GM03348 (cell line): ENCODE measurements at regions not wholly inside any gene's neighbourhood (a gene's known extent, or its start where the extent isn't known, plus 50 kb on each side); places are given as distances from the start of the nearest gene placed in this dataset.
"Not testable (repeated sequence)": the region's sequence is repeated elsewhere in the genome, so short reads cannot be mapped to it uniquely, and the experiment has no call there.

Experiments used
- DNase-seq: peaks from one replicate; pipeline ENCODE4 v3.0.0; 2012; ENCODE audit warnings: low spot score

DNA sequence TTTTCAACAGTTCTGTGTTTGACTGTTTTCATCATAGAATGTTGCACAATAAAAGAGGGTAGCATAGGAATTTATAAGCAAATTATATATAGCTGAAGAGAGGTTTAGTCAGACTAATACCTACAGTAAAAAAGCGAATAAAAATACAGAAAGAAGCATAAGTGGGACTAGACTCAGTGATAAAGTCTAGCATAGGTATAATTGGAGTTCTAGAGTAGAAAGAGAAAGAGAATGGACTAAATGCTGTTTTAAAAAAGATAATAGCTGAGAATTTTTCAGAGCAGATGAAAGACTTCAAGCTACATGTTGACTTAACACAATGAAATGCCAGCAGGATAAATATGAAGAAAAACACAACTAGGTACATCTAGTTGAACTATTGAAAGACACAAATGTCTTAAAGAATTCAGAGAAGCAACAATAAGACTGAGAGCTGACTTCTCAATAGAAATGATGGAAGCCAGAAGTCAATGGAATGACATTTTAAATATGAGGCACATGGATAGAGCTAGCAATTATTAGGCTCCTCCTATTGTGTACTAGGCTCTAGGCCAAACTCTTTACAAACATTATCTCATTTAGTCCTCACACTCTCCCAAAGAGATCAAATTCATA lies 573.9 kb downstream of the ZNF608 start:
- no peak for DNase-seq

DNA sequence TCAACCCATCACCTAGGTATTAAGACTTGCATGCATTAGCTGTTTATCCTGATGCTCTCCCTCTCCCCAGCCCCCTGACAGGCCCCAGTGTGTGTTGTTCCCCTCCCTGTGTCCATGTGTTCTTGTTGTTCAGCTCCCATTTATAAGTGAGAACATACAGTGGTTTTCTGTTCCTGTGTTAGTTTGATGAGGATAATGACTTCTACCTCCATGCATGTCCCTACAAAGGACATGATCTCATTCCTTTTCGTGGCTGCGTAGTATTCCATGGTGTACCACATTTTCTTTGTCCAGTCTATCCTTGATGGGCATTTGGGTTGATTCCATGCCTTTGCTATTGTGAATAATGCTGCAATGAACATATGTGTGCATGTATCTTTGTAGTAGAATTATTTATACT lies 578.3 kb downstream of the ZNF608 start:
- DNase-seq: not testable (repeated sequence)

DNA sequence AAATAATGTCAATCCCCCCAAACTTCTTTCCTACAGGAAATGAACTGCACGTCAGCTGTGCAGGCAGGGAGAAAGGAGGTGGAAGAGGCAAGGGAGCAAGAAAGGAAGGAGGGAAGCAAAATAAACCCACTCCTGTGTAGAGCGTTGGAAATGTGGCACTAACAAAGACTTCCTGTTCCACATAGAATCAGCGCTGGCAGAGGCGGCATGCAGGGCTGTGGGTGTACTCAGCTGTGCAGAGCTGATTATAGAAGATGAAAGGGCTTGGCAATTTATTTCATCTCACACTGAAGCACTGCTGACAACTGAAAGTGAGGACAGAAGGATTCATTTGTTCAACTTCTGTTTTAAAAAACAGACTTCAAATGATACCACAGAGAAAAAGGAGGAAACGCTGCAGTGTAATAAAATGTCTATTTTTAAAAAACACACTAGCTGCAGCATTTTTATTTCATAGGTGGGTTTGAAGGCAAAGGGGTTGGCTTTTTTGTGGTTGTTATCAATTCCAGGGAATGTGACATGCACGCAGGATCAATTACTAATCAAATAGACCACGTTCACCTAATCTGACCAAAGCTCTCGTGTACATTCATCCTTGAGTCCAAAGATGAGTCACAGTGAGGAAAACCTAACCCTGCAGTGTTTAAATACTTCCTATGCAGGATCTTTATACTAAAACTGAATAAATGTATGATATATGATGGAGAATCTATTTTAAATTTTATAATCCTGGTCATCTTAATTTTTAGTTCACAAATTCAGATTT lies 583.5 kb downstream of the ZNF608 start:
- DNase-seq: no peak

DNA sequence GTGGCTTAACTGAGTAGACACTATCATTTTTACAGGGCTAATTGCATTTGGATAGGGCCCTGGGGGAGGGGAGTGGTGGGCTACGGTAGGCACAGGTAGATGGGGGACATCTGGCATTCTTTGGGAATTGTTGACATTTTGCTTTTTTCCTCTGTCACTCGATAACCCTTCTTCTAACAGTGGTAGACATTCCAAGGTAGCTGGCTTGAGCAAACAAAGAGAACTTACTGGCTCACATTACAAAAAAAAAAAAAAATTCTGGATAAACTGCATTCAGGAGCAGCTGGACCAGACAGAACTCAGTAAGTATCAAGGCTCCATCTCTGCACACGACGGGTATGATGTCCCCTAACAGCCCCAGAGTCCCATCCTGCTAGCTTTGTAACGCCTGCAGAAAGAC lies 585.2 kb downstream of the ZNF608 start:
- DNase-seq: no peak

DNA sequence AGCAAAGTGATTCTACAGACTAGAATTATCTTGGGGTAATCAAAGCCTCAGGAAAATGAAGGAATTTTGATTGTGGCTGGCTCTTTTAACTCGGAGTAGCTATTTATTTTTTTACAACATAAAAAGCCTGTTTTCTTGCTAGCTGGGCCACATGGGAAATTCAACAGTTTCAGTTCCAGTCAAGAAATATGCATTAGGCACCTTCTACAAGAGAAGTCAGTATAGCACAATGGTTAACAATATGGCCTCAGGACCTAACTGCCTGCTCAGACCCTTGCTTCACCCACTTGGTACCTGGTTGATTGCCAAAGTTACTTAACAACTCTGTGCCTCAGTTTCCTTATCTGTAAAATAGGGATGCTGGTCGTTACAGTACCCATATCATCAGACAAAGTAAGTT lies 586.2 kb downstream of the ZNF608 start:
- DNase-seq: no peak

DNA sequence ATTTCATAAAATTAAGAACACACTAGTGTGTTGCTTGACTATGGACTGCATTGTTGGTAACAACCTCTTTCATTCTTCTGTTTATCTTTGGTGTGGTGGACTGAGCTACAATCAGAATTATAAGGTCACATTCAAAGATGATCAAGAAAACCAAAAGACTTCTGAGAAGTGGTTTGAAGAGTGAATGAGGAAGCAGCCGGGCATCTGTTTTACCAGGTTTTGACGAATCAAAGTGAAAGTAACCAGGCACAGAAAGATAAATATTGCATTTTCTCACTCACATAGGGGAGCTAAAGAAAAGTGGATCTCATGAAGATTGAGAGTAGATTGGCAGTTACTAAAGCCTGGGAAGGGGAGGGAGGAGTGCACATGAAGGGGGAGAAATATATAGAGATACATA lies 589.1 kb downstream of the ZNF608 start:
- DNase-seq: no peak

DNA sequence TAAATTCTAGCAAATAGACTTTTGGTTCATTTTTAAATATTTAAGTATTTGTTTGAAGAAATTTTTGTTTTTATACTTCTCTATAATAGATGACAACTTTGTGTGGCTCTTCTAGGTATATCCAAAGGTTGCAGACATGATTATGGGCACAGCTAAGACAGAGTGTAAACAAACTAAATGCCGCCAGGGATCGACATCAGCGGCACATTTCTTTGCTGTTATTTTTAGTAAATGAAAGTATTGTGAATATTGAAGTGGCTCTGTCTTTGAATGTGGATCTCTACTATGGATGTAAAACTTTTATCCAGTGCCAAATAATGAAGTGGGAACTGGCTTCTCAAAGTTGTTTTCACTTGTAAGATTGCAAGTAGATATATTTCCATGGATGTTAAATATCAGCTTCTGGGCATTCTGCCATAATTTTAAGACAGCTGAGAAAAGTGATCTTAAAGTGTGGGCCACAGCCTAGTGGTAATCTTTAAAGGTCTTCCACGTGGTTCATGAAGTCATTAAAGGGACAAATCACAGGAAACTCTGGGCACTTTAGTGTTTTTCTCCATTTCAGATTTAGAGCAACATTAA lies 589.9 kb downstream of the ZNF608 start:
- DNase-seq: no peak

DNA sequence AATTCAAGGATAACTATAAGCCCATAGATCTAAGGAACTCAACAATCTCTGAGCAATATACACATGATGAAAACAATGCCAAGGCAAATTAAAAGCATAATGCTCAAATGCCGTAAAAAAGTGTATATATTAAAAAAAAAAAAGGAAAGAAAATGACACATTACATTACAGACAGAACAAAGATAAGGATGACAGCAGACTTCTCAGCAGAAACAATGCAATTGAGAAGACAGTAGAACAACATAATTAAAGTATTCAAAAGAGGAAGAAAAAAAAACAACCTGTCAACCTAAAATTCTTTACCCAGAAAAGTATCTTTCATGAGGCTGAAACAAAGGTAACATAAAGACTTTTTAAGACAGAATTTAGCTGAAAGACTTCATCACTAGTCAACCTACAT lies 591.7 kb downstream of the ZNF608 start:
- DNase-seq: no peak

DNA sequence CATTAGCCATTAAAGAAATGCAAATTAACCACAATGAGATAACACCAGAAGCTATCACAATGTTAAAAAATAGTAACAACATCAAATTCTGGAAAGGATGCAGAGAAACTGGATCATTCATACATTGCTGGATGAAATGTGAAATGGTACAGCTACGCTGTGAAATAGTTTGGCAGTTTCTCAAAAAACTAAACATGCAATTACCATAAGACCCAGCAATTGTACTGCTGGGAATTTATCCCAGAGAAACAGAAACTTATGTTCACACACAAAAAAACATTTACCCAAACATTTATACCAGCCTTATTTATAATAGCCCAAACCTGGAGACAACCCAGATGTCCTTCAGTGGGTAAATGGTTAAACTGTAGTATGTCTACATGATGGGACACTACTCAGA lies 592.9 kb downstream of the ZNF608 start:
- DNase-seq: no peak

DNA sequence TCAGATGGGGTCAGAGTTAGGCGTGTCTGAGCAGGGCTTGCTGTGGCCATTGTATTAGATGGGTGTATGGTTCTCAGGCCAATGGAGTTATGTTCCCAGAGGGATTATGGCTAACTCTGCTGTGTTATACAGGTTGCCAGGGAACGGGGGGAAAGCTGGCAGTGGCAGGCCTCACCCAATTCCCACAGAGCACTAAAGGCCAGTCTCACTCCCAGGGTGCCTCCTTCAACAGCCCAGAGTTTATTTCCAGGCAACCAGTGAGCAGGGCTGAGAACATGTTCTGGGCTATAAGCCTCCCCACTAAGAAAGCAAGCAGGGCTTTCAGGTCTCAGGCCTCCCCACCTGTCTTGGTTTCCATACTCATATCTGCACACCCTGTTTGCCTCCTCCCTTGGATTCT lies 597.9 kb downstream of the ZNF608 start:
- DNase-seq: no peak

DNA sequence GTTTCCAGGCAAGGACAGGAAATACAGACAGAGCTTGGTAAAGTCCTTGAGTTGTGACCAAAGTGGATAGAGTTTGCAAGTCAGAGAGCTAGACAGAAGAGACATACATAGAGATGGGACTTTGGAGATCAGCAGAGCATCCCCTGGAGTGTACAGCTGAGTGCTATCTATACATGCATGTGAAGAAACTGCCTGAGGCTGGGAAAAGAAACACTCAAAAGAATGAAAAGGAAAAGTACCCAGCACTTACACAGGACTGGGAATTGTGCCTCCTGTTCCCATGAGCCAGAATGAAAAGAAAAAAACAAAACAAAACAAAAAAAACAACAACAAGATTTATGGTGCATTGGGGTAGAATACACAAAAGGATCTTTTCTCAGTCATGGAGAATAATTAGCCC lies 606.4 kb downstream of the ZNF608 start:
- no peak for DNase-seq

DNA sequence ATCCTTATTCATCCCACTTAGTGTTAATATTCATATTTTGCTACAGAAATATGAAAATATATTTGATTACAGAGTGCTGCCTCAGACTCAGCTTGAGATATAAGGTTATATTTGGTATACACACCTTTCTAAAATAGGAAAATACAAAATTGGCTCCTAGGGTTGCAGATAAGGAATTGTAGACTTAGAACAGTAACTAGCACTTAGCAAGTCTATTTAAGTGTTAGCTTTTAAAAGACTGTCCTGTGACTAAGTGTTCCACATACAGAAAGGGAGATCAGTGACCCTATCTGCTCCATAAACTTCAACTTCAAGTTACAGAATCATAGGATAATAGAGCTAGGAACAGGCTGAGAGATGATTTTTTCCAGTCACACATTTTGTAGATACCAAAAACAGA lies 607.0 kb downstream of the ZNF608 start:
- no peak for DNase-seq

DNA sequence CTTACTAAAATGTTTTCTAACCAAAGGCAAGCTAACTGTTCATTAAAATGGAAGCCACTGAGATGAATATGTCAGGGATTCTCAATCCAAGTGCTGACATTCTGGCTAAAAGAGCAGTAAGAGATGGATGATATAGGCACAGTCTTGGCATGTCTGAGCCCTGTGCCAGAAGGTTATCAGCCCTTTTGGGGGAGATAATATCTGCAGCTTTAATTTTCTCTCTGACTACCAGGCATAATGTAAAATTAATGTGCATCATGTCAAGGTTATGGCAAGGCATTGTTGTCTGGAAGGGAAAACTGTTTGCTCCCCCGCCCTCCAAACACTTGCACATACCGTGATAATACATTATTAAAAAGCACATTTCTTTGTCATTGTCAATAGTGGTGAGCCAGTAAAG lies 609.8 kb downstream of the ZNF608 start:
- no peak for DNase-seq

DNA sequence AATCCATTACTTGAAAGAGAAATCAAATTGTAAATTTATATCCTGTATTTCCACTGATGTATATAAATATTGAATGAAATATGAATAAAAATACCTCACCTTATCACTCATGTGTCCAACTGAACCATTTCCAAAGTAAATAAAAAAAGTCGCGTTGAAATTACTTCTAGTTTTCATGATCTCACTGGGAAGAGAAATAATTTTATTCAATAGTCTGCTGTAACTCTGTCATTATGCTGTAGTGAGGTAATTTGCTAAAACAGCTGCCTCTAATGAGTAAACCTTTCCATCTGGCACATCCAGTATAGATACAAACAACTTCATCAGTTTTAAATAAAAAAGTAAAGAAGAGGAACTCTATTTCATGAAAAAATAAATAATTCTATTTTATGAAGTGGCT lies 611.5 kb downstream of the ZNF608 start:
- DNase-seq: no peak

DNA sequence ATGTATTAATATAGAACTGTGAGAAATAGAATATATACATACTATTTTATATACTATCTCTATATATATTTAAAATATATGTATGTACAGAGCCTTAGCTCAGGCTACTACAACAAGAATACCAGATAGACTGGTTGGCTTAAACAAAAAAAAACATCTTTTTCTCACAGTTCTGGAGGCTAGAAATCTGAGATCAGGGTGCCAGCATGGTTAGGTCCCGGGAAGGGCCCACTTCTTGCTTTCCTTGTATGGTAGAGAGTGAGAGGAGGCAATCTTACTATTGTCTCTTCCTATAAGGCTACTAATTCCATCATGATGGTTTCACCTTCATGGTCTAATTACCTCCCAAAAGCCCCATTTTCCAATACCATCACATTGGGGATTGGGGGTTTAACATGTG lies 613.0 kb downstream of the ZNF608 start:
- DNase-seq: no peak

DNA sequence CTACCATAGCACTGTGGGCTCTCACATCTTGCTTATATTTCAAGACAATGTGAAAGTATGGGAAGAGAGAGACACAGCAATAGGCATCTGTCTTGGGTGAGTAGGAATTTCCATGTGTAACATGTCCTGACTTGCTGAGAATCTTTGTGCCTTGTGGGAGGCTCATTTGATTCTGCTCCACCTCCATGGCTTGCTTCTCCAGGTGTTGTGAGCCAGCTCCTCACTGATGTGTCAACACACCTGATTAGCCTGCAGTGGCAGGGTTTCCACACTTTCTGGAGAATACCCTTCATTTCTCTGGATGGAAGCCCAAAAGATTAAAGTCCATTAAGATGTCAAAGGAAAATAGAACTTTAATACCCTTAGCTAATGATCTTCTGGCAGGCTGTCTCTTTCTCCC lies 613.6 kb downstream of the ZNF608 start:
- no peak for DNase-seq

DNA sequence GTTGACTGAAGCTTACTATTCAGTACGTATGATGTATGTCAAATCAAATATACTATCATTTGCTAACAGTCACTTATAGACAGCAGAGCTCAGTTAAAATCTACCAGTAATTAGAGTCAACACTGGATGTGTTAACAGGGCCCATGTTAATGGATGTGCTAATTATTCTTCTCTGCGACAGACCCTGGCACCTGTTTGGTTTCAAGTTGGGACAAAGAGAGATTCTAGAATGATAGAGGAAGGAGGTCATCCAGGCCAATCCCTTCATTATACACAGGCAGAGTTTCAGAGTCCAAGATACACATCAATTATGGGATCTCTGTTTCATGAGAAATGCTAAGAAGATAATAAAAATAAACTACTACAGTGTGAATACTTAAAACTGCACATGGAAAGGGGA lies 615.0 kb downstream of the ZNF608 start:
- no peak for DNase-seq

DNA sequence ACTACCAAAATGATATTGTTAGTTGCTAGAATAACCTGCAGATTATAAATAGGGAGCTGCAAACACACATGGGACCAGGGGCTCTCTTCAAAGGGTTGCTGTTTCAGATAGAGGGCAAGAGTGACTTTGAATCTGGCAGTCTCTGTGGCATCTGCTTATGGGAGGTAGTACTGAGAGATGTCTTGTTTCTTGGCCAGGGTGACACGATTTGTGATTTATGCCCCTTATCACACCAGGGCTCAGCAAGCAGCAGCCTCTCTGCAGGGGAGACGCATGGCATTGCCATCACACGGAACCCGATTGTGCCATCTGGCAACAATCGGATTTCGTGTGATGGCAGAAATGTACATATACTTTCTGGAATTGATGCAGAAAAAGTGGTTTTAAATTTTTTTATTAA lies 615.6 kb downstream of the ZNF608 start:
- DNase-seq: no peak

DNA sequence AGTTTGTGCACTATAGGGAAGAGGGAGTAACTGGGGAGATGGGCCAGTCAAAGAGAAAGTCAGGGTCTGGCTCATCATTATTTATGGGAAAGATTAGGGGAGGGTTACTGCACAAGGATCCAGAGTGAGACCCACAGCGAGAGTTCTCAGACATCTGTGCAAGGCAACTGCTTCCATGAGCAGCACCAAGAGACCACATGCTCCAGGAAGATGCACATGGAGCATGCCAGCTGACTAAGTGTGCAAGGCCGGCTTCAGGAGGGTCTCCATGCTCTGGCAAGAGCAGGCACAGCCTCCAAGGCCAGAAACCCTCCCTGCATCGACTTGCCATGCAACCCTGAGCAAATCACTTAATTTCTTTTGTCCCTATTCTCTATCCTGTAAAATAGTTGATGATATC lies 616.9 kb downstream of the CSNK1G3 start:
- no peak for DNase-seq

DNA sequence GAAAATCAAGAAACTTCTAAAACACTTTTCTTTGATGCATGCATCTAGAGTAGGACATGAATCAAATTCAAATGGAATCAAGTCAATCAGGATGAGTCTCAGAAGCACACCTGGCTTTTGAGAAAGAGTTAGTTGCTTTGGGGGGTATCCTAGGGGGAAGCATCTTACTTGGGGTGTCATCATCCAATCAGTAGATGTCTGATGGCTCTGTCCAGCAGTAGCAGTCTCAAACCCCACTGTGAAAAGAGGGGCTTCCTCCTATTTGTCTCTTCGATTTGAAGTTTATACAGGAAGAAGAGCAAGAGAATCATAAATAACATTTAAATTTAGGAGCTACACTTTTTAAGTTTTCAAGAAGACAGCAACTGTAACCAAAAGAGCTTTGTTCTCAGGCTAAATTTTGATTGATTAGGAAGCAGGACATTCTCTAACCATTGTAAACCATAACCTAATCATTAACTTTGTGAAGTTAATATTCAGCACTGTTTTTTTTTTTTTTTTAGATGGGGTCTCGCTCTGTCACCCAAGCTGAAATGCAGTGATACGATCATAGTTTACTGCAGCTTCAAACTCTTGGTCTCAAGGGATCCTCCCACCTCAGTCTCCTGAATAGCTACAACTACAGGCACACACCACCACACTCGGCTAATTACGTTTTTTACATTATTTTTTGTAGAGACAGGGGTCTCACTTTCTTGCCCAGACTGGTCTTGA lies 614.7 kb downstream of the CSNK1G3 start:
- no peak for DNase-seq

DNA sequence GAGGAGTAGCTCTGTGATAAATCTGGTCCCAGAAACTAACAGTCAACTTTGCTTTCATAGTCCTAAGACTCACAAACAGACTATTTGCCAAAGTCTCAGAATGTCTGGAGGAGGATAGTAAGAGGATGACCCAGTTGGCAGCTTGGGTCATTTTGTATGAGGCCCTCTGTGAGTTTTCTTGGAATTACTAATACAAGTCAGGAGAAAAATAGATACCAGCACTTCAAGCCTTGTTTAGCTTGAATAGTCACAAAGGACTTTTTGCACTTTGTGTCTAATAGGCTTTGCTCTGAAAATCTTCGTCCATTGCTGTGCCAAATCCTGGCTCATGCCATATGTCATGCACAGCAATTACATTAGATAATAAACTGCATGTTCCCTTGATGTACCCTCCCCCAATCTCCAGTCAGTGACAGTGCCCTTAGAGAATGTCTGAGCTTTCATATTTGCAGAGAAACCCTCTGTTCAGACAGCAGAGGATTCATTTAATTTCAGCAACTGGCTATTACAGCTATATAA lies 612.8 kb downstream of the CSNK1G3 start:
- no peak for DNase-seq

DNA sequence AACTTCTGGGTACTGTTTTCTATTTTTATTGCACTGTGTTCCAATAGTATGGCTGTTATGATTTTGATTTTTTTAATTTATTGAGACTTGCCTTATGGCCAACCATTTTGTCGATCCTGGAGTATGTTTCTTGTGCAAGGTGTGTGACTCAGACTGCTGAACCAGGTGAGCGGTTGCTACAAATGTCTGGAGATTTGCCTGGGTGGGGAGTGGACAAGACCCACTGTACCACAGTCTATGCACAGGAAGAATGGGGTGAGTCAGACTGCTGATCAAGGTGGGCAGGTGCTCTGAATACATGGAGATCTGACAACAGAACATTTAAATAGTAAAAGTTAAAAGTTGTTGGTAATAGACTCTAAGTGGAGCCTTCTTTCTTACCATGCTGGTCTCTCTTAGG lies 609.2 kb downstream of the CSNK1G3 start:
- no peak for DNase-seq

DNA sequence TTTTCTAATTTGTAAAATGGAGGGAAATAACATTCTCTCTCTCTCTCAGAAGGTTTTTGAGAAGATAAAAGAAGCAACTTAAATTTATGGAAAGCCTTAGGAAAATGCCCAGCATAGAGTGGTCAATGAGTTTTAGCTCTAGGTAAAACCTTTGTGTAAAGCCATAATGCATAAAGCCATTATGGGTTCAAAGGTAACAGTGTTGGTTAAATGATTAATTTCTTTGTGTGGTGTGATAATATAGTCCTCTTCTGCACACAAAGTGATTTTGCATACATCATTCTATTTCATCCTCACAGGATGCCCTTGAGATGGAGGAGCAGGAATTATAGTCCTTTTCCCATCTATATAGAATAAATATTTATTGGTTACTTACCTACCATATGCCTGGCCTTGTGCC lies 602.9 kb downstream of the CSNK1G3 start:
- DNase-seq: no peak
